ENCODE measurements at regions not wholly inside any gene's neighbourhood (a gene's known extent, or its start where the extent isn't known, plus 50 kb on each side); places are given as distances from the start of the nearest gene placed in this dataset.

DNA sequence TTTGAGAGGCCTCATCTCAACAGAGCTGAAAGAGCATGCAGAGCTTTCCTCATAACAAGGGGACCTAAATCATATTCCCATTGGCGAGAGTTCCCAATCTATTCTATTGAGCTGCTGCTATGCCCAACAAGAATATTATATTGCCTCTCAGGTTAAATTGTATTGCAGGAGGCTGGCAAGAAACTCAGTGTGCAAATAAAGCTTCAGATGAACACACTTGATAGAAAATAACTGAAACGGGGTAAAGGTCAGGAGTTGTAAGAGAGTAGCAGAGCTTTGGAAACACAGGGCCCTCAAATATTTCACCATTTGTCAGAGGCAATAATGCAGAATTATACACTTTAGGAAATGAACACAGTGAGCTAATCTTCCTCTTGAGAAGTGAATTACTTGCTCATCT is 364.3 kb upstream of the SPTLC3 start:
- TF ChIP-seq, protein P1, sequence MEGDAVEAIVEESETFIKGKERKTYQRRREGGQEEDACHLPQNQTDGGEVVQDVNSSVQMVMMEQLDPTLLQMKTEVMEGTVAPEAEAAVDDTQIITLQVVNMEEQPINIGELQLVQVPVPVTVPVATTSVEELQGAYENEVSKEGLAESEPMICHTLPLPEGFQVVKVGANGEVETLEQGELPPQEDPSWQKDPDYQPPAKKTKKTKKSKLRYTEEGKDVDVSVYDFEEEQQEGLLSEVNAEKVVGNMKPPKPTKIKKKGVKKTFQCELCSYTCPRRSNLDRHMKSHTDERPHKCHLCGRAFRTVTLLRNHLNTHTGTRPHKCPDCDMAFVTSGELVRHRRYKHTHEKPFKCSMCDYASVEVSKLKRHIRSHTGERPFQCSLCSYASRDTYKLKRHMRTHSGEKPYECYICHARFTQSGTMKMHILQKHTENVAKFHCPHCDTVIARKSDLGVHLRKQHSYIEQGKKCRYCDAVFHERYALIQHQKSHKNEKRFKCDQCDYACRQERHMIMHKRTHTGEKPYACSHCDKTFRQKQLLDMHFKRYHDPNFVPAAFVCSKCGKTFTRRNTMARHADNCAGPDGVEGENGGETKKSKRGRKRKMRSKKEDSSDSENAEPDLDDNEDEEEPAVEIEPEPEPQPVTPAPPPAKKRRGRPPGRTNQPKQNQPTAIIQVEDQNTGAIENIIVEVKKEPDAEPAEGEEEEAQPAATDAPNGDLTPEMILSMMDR (IDR thresholded peaks at IDR 0.05; ENCODE audit: low read depth, low read length): no peak
- no peak overlapping the region for H3K4me3 ChIP-seq (ENCODE audit: low read depth, low read length)

DNA sequence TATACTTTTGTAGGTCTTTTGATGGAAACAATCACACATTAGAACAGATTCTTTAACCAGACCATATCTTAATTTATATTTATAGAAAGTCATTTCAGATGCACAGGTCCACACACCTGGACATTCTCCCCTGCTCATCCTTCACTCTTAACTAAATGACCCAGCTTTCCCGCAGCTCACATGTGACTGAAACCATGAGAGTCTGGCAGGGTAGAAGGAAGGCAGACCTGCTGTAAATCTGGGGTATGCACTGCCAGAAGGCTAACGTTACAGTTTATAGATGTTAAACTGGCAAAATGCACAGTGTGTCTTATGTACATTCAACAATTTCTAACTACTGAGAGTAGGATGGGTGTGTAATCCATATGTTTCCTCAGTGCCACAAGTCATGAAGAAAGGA is 359.5 kb upstream of the SPTLC3 start:
- no peak overlapping the region for H3K4me3 ChIP-seq (ENCODE audit: low read depth, low read length)
- TF ChIP-seq, protein P1 (IDR thresholded peaks at IDR 0.05; ENCODE audit: low read depth, low read length): no peak

DNA sequence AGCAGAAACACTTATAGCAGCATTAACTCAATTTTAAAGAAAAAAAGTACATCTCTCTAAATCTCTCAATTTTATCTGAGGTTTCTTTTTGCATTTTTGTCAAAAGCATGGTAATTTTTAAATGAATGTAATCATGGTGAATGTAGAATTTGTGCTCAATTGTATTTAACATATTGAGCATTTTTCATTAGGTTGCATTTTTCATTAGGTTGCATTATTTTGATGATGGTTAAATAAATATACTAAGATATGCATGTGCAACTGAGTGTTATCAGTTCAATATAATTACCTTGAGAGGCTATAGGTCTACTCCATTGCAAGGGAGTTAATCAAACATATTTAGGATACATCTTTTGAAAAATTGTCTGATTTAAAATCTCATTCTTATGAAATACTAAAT is 355.1 kb upstream of the SPTLC3 start:
- H3K4me3 ChIP-seq (ENCODE audit: low read depth, low read length): no peak overlapping the region
- TF ChIP-seq, protein P1 (IDR thresholded peaks at IDR 0.05; ENCODE audit: low read depth, low read length): no peak

DNA sequence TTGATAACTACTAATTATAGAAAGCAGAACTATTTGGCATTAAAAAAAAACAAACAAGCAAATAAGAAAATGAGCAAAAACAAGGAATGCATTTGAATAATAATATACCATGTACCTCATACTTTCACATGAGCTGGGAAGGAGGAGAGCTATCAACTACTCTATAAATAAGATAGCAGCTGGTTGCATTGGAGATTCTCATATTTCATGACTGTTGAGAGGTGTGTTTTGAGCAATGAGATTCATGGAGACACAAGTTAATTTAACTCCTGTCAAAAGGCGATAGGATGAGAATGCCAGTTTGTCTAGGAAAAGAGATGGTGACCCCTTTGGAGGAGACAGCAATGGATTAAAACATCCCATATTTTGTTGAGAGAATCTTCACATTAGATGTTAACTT is 348.8 kb upstream of the SPTLC3 start:
- no peak overlapping the region for H3K4me3 ChIP-seq (ENCODE audit: low read depth, low read length)
- TF ChIP-seq, protein P1 (IDR thresholded peaks at IDR 0.05; ENCODE audit: low read depth, low read length): no peak

DNA sequence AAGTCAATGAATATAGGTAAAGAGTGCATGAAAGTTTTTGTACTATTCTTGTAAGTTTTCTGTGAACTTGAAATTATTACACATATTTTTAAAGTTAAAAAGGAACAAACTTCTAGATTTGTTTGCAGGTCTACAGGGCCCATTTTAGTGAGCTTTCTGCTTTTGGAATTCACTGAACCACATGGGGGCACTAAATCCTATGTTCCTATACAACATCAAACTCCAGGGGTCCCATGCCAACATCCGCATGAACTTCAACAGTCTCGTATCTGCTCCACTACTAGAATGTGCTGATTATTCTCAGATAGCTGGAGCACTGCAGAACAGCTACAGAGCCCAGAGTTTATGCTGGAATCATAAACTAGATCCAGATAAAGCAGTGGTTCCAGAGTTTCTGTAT is 347.9 kb upstream of the SPTLC3 start:
- no peak overlapping the region for H3K4me3 ChIP-seq (ENCODE audit: low read depth, low read length)
- TF ChIP-seq, protein P1 (IDR thresholded peaks at IDR 0.05; ENCODE audit: low read depth, low read length): no peak

DNA sequence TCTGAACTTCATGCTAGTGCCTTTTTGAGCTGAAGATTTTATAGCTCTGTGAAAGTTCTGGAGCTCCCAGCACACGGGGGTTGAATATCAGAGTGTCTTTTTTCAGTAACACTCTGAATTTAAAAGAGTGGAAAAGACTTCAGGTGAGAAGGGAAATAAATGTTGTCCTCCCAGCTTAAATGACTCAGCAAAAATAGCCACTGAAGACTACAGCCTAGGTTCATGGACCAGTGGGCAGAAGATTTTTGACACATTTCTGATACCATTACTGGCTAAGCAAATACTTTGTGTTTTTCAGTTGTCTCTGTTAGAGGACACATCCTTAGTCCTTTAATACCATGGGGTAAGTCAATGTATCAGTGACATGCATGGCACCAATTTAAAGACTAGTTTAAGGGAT is 338.5 kb upstream of the SPTLC3 start:
- no peak overlapping the region for H3K4me3 ChIP-seq (ENCODE audit: low read depth, low read length)
- TF ChIP-seq, protein P1 (IDR thresholded peaks at IDR 0.05; ENCODE audit: low read depth, low read length): no peak

DNA sequence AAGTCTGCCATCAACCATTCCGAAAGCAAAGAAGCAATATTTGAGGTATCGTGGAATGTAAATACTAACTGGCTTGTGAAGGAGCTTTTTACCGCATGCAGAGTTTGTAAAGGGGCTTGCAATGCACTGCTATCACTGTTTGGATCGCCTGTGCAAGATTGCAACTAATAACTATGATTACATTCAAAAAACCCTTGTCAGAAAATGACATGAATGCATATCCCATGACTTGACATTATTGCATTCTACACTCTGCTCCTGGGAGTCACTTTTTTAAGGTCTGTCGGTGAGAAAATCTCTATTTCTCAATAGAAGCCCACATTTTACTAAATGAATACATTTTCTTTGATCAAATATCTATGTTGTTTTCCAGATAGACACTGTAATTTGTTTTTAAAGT is 335.4 kb upstream of the SPTLC3 start:
- TF ChIP-seq, protein P1 (IDR thresholded peaks at IDR 0.05; ENCODE audit: low read depth, low read length): no peak
- H3K4me3 ChIP-seq (ENCODE audit: low read depth, low read length): no peak overlapping the region
